HL-60 (cell line): ENCODE measurements at regions not wholly inside any gene's neighbourhood (a gene's known extent, or its start where the extent isn't known, plus 50 kb on each side); places are given as distances from the start of the nearest gene placed in this dataset.

Source experiments
- DNase-seq, 2 experiments: peaks; one replicate each; pipeline ENCODE4 v3.0.0-alpha.2; 2010 to 2020; ENCODE audit warnings: low read depth in 1 of 2, low spot score in 1 of 2
- H3K27ac ChIP-seq: fragments of 250-450 bp; sonication (Bioruptor Pico); replicated peaks from 2 replicates; pipeline ENCODE4 v1.5.1; 2020; ENCODE audit warnings: mild to moderate bottlenecking, moderate library complexity
- H3K27me3 ChIP-seq: fragments of 250-450 bp; sonication (Bioruptor Pico); 2 replicates; pipeline ENCODE4 v1.5.1; 2021; ENCODE audit warnings: mild to moderate bottlenecking, moderate library complexity; ENCODE audit not compliant: insufficient read depth, poor library complexity, severe bottlenecking
- H3K4me3 ChIP-seq: replicated peaks from 2 replicates; pipeline ENCODE4 v1.5.1; 2011; ENCODE audit warnings: mild to moderate bottlenecking, control low read depth, low read length; ENCODE audit not compliant: insufficient read depth
- CTCF ChIP-seq: IDR thresholded peaks from one replicate; pipeline ENCODE4 v1.5.1; 2011; ENCODE audit warnings: low read length, control low read depth, inconsistent platforms; ENCODE audit not compliant: insufficient read depth
- GABPA ChIP-seq: IDR thresholded peaks from 2 replicates; pipeline ENCODE4 v1.6.1; 2012; ENCODE audit warnings: low read depth
- POLR2AphosphoS5 ChIP-seq: IDR thresholded peaks from 2 replicates; pipeline ENCODE4 v1.6.1; 2012; ENCODE audit warnings: low read depth
- REST ChIP-seq: IDR thresholded peaks from 2 replicates; pipeline ENCODE4 v1.6.1; 2012; ENCODE audit warnings: low read depth; ENCODE audit not compliant: insufficient replicate concordance
- SPI1 ChIP-seq: IDR thresholded peaks from 2 replicates; pipeline ENCODE4 v1.6.1; 2012; ENCODE audit warnings: low read depth, mild to moderate bottlenecking, borderline replicate concordance

GRCh38 chr11:109317726-109318125 lies 104.3 kb upstream of the C11orf87 start:
- TF ChIP-seq POLR2AphosphoS5 (no peak), REST (no peak), CTCF (no peak), GABPA (no peak), SPI1 (no peak)
- Histone ChIP-seq H3K27me3 (no peaks in the 10 kb centered on the region), H3K27ac (no peak overlapping the region), H3K4me3 (no peak overlapping the region)
- DNase-seq, result no peak

GRCh38 chr11:109320595-109320994 lies 101.4 kb upstream of the C11orf87 start:
- no peak for DNase-seq
- no peak overlapping the region for H3K4me3 ChIP-seq
- TF ChIP-seq POLR2AphosphoS5 (no peak), SPI1 (no peak), CTCF (no peak), REST (no peak), GABPA (no peak)
- H3K27me3 ChIP-seq, result no peaks in the 10 kb centered on the region
- H3K27ac ChIP-seq, result no peak overlapping the region

- Histone ChIP-seq H3K27me3 (no peaks in the 10 kb centered on the region), H3K4me3 (no peak overlapping the region), H3K27ac (no peak overlapping the region)
- DNase-seq, result no peak
- TF ChIP-seq GABPA (no peak), CTCF (no peak), SPI1 (no peak), POLR2AphosphoS5 (no peak), REST (no peak)
Measured at GRCh38 chr11:109326781-109327180, 95.2 kb upstream of the C11orf87 start.
